Chondrocyte (in vitro differentiated cells): ENCODE measurements at regions not wholly inside any gene's neighbourhood (a gene's known extent, or its start where the extent isn't known, plus 50 kb on each side); places are given as distances from the start of the nearest gene placed in this dataset.

Source experiments
- DNase-seq: peaks from one replicate; pipeline ENCODE4 v3.0.0; 2021; ENCODE audit warnings: mixed read lengths, low spot score
- H3K27ac Mint-ChIP-seq: one replicate; pipeline ENCODE4 v1.8.0; 2021; ENCODE audit warnings: mild to moderate bottlenecking, moderate library complexity, mixed read lengths; ENCODE audit not compliant: unreplicated experiment
- H3K27me3 Mint-ChIP-seq: 2 replicates; pipeline ENCODE4 v1.8.0; 2021; ENCODE audit warnings: low read depth, mixed read lengths
- H3K36me3 Mint-ChIP-seq: 2 replicates; pipeline ENCODE4 v1.8.0; 2021; ENCODE audit warnings: low read depth, mixed read lengths
- H3K4me1 Mint-ChIP-seq: 2 replicates; pipeline ENCODE4 v1.8.0; 2021; ENCODE audit warnings: low read depth, mild to moderate bottlenecking, mixed read lengths
- H3K4me3 Mint-ChIP-seq: one replicate; pipeline ENCODE4 v1.8.0; 2021; ENCODE audit warnings: mild to moderate bottlenecking, moderate library complexity, mixed read lengths; ENCODE audit not compliant: unreplicated experiment
- H3K9me3 Mint-ChIP-seq: 2 replicates; pipeline ENCODE4 v1.8.0; 2021; ENCODE audit warnings: low read depth, mixed read lengths
- TF ChIP-seq, protein P1 (sequence below): fragments of 200-600 bp; sonication (generic); IDR thresholded peaks from 2 replicates; pipeline ENCODE4 v1.5.0; 2021; ENCODE audit warnings: antibody characterized with exemption, mild to moderate bottlenecking, moderate library complexity

DNA sequence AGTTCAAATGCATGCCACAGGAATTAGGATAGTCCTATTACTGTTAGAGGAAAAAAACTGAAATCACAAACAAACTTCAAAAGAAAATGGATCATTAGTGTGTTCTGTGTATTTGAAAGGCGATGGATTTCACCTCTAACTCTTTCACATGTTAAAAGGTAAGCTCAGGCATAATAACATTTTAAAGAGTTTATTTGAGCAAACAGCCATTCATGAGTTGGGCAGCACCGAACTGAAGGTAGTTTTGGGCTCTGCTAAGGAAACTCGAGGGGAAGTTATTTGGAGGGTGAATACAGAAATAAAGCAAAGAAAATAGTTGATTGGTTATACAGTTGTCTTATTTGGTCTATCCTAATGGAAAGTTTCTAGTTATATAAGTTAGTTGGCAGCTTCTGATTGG lies 546.5 kb upstream of the POU3F2 start:
- TF ChIP-seq, protein P1, sequence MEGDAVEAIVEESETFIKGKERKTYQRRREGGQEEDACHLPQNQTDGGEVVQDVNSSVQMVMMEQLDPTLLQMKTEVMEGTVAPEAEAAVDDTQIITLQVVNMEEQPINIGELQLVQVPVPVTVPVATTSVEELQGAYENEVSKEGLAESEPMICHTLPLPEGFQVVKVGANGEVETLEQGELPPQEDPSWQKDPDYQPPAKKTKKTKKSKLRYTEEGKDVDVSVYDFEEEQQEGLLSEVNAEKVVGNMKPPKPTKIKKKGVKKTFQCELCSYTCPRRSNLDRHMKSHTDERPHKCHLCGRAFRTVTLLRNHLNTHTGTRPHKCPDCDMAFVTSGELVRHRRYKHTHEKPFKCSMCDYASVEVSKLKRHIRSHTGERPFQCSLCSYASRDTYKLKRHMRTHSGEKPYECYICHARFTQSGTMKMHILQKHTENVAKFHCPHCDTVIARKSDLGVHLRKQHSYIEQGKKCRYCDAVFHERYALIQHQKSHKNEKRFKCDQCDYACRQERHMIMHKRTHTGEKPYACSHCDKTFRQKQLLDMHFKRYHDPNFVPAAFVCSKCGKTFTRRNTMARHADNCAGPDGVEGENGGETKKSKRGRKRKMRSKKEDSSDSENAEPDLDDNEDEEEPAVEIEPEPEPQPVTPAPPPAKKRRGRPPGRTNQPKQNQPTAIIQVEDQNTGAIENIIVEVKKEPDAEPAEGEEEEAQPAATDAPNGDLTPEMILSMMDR, result no peak
- H3K4me1 Mint-ChIP-seq, result no peaks in the 10 kb centered on the region
- no peak overlapping the region for H3K27ac Mint-ChIP-seq
- peaks cover 5% of the 10 kb centered on the region for H3K9me3 Mint-ChIP-seq
- H3K4me3 Mint-ChIP-seq, result no peak overlapping the region
- H3K36me3 Mint-ChIP-seq, result no peaks in the 10 kb centered on the region
- DNase-seq, result no peak
- no peaks in the 10 kb centered on the region for H3K27me3 Mint-ChIP-seq

DNA sequence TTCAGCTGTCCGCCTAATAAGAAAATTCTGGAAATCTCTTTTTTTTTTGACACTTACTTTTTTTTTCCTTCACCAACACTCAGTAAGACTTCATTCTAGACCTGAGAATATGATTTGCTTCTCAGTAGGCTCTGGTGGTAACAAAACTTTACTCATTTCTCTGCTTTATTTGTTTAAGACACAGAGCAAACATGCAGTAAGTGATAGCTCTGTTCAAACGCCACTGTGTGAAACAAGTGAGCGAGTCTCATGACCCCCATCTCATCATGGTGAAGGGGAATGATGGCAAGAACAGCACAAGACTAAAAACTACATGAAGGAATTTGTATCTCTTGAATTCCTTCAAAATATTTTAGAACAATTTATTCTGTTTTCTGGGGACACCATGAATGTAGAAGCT lies 541.6 kb upstream of the POU3F2 start:
- H3K4me1 Mint-ChIP-seq, result no peaks in the 10 kb centered on the region
- H3K27me3 Mint-ChIP-seq, result peaks cover 7% of the 10 kb centered on the region
- peaks cover 3% of the 10 kb centered on the region for H3K9me3 Mint-ChIP-seq
- H3K4me3 Mint-ChIP-seq, result no peak overlapping the region
- DNase-seq, result no peak
- TF ChIP-seq, protein P1, result no peak
- no peak overlapping the region for H3K27ac Mint-ChIP-seq
- H3K36me3 Mint-ChIP-seq, result no peaks in the 10 kb centered on the region

DNA sequence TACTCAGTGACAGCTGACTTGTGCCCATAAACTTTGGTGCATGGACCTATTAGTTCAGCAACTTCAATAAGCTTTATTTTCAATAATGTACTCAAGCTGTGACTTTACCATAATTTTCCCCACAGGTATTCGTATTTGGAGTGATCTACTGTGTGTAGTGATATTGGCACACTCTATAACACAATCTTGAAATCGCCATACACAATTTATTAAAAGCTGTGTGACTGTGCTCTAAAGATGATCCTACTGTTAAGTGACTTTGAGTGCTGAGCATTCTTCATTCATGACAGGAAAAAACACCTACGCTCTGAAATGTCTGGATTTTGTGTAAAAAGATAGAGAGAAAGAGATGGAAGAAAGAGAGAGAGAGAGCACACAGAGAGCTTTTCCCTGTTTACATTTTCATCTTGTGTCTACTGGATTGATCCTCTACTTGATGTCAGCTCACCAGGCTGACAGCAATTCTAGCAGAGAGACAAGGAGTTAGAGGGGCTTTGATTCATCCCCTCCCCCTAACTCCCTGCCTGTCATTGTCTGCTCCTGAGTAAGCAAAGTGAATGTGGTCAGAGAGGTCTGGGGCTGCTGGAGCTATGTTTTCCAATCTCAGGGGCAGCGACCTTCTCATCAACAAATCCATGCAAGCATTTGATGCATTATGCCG lies 538.7 kb upstream of the POU3F2 start:
- Mint-ChIP-seq H3K4me3 (no peak overlapping the region), H3K4me1 (no peaks in the 10 kb centered on the region), H3K36me3 (no peaks in the 10 kb centered on the region), H3K27me3 (peaks cover 7% of the 10 kb centered on the region), H3K9me3 (no peaks in the 10 kb centered on the region), H3K27ac (no peak overlapping the region)
- DNase-seq, result no peak
- TF ChIP-seq, protein P1, result no peak

DNA sequence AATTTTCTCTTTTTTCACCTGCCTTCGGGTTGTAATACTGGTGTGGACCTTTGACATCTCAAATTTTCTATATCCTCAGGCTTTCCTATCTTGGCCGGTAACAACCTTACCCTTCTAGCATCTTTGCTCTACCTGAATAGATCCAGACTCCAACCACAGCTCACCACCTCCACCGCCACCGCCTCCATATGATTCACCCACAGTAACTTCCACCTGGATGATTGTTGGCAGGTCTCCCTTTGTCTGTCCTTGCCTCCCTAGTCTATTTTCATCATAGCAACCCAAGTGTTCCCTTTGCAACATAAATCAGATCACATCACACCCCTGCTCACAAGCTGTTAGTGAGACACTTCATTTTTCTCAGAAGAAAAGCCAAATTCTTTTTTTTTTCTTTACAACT lies 525.8 kb upstream of the POU3F2 start:
- TF ChIP-seq, protein P1, result no peak
- no peaks in the 10 kb centered on the region for H3K4me1 Mint-ChIP-seq

DNA sequence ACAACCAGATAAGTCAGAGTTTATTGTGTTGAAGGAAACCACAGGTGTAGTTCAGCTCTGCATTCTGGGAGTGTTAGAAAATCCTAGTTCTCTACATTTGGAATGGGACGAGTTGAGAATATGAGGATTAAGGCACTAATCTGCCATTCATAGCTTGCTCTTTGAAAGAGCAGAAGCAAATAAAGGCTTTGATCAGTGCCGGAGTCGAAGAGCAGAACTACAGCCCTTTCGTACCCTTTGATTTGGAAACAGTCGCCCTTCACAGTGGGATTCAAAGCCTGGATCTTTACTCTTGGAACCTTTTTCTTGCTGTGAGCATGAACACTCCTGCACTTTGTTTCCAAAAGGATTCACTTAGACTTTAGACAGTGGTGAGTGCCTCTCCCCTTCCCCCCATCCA lies 523.9 kb upstream of the POU3F2 start:
- no peak overlapping the region for H3K4me3 Mint-ChIP-seq
- H3K27ac Mint-ChIP-seq, result no peak overlapping the region
- peaks cover 1% of the 10 kb centered on the region for H3K27me3 Mint-ChIP-seq
- DNase-seq, result no peak
- no peaks in the 10 kb centered on the region for H3K36me3 Mint-ChIP-seq
- peaks cover 7% of the 10 kb centered on the region for H3K9me3 Mint-ChIP-seq
- H3K4me1 Mint-ChIP-seq, result no peaks in the 10 kb centered on the region
- TF ChIP-seq, protein P1, result no peak

More for the DNA sequence above, 525.8 kb upstream of the POU3F2 start:
- Mint-ChIP-seq H3K9me3 (peaks cover 7% of the 10 kb centered on the region), H3K27ac (no peak overlapping the region), H3K36me3 (no peaks in the 10 kb centered on the region), H3K27me3 (peaks cover 1% of the 10 kb centered on the region), H3K4me3 (no peak overlapping the region)
- no peak for DNase-seq
